Mucosa of descending colon (tissue), 3 donors: ENCODE measurements at regions not wholly inside any gene's neighbourhood (a gene's known extent, or its start where the extent isn't known, plus 50 kb on each side); places are given as distances from the start of the nearest gene placed in this dataset.

Experiments
- ATAC-seq: fragments of 200-7000 bp; cut with Tn5 transposase; one replicate; pipeline ENCODE4 v1.9.1; 2020; ENCODE audit warnings: mild to moderate bottlenecking, moderate library complexity
- DNase-seq, 3 donors: peaks; one replicate each; pipeline ENCODE4 v3.0.0-alpha.2; 2020
- H3K36me3 ChIP-seq: fragments of 200-600 bp; one replicate; pipeline ENCODE4 v1.8.0; 2021; ENCODE audit warnings: low read depth, mild to moderate bottlenecking
- H3K4me1 ChIP-seq: fragments of 200-600 bp; one replicate; pipeline ENCODE4 v1.8.0; 2021; ENCODE audit warnings: low read depth, mild to moderate bottlenecking
- H3K4me3 ChIP-seq: fragments of 200-600 bp; one replicate; pipeline ENCODE4 v1.8.0; 2021; ENCODE audit warnings: mild to moderate bottlenecking
- H3K9me3 ChIP-seq: fragments of 200-600 bp; one replicate; pipeline ENCODE4 v1.8.0; 2021; ENCODE audit warnings: mild to moderate bottlenecking
- intact Hi-C, 2 donors: fragments of 100-400 bp; cut with DNase I in 1 of 2; cut with micrococcal nuclease in 1 of 2; formaldehyde crosslinking; loops; one replicate each; pipeline versions ENCODE4 v1.11.0 to v1.11.1; 2022; cut with DNase I, micrococcal nuclease
- TF ChIP-seq, protein P1 (sequence below): fragments of 200-600 bp; IDR thresholded peaks from one replicate; pipeline ENCODE4 v1.8.0; 2022; ENCODE audit warnings: antibody characterized with exemption, mild to moderate bottlenecking
- donor health status: DM: no; HTN: no; CAD: no; lungs with moderate emphysema.
- donor health status: DM: no; HTN: no; CAD: no.
- donor health status: DM: no; HTN: yes; CAD: no.

GRCh38 chr6:135672256-135672655 is 174.7 kb upstream of the AHI1 start:
- ATAC-seq (no peak), DNase-seq (no peak)
- no peaks in the 10 kb centered on the region for H3K4me1 ChIP-seq
- H3K9me3 ChIP-seq: no peaks in the 10 kb centered on the region
- intact Hi-C loops: no loop called here
- TF ChIP-seq, protein P1, sequence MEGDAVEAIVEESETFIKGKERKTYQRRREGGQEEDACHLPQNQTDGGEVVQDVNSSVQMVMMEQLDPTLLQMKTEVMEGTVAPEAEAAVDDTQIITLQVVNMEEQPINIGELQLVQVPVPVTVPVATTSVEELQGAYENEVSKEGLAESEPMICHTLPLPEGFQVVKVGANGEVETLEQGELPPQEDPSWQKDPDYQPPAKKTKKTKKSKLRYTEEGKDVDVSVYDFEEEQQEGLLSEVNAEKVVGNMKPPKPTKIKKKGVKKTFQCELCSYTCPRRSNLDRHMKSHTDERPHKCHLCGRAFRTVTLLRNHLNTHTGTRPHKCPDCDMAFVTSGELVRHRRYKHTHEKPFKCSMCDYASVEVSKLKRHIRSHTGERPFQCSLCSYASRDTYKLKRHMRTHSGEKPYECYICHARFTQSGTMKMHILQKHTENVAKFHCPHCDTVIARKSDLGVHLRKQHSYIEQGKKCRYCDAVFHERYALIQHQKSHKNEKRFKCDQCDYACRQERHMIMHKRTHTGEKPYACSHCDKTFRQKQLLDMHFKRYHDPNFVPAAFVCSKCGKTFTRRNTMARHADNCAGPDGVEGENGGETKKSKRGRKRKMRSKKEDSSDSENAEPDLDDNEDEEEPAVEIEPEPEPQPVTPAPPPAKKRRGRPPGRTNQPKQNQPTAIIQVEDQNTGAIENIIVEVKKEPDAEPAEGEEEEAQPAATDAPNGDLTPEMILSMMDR: no peak
- no peak overlapping the region for H3K4me3 ChIP-seq
- no peaks in the 10 kb centered on the region for H3K36me3 ChIP-seq

GRCh38 chr6:135673501-135674309 is 176.2 kb upstream of the AHI1 start:
- Histone ChIP-seq H3K9me3 (no peaks in the 10 kb centered on the region), H3K36me3 (no peaks in the 10 kb centered on the region), H3K4me3 (no peak overlapping the region), H3K4me1 (no peaks in the 10 kb centered on the region)
- ATAC-seq: no peak
- no peak for DNase-seq
- intact Hi-C loops: no loop called here
- TF ChIP-seq, protein P1: no peak

DNA sequence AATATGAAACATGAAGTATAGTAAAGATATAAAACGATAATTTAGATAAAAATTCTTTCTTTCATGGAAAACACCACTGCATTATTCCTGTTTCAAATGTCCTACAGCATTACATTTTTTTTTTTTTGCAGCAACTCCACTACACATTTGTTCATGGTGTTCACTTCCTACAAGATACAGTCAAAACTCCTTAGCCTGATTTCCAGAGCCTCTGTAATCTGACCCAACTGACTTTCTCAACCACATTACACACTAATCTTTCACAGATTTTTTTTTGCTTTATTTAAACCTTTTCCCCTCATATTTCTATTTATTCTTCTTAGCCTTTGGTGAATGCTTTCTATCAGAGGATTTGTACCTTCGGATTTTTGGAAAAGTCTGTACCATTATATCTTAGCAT is 176.5 kb upstream of the PDE7B start:
- ATAC-seq: no peak
- no peaks in the 10 kb centered on the region for H3K4me1 ChIP-seq
- DNase-seq: no peak
- no peaks in the 10 kb centered on the region for H3K36me3 ChIP-seq
- TF ChIP-seq, protein P1: no peak
- H3K4me3 ChIP-seq: no peak overlapping the region
- H3K9me3 ChIP-seq: no peaks in the 10 kb centered on the region
- intact Hi-C loops: no loop called here

GRCh38 chr6:135675862-135676261 is 175.6 kb upstream of the PDE7B start:
- intact Hi-C loops: no loop called here
- Histone ChIP-seq H3K36me3 (no peaks in the 10 kb centered on the region), H3K9me3 (no peaks in the 10 kb centered on the region), H3K4me1 (no peaks in the 10 kb centered on the region), H3K4me3 (no peak overlapping the region)
- peak in 1 of 3 donors; percentile 24 for DNase-seq
- TF ChIP-seq, protein P1: no peak
- ATAC-seq: no peak

GRCh38 chr6:135680964-135681913 is 170.3 kb upstream of the PDE7B start:
- Histone ChIP-seq H3K9me3 (no peaks in the 10 kb centered on the region), H3K4me3 (no peak overlapping the region), H3K4me1 (no peaks in the 10 kb centered on the region), H3K36me3 (no peaks in the 10 kb centered on the region)
- DNase-seq (no peak), ATAC-seq (no peak)
- TF ChIP-seq, protein P1: no peak
- intact Hi-C loops: no loop called here
